HCT116 (cell line): ENCODE measurements at regions not wholly inside any gene's neighbourhood (a gene's known extent, or its start where the extent isn't known, plus 50 kb on each side); places are given as distances from the start of the nearest gene placed in this dataset.

Experiments used
- ATAC-seq: fragments of 200-7000 bp; cut with Tn5 transposase; 2 replicates; pipeline ENCODE4 v1.9.1; 2020; ENCODE audit warnings: mild to moderate bottlenecking, moderate library complexity
- BruUV-seq: library from RNA; stranded (reverse); fragments of 400-500 nt; replicated peaks from 2 replicates; lab custom pipeline; 2021; lab: Mats Ljungman, UMichigan
- CTCF ChIA-PET: fragments of 300-600 bp; sonication (Branson Sonifier 250); formaldehyde crosslinking; loops from one replicate; lab custom pipeline; 2021; ENCODE audit warnings: antibody characterized with exemption; lab: Charles Lee
- POLR2A ChIA-PET: fragments of 300-600, 350-600 bp; sonication (Branson Sonifier 250); formaldehyde crosslinking; loops from one replicate; lab custom pipeline; 2021; ENCODE audit warnings: antibody characterized with exemption; lab: Charles Lee
- RAD21 ChIA-PET, 2 experiments: fragments of 300-600 bp; sonication (Branson Sonifier 250); formaldehyde crosslinking; loops; one replicate each; lab custom pipeline; 2023; ENCODE audit warnings: low total read pairs in 2 of 2; ENCODE audit not compliant: uncharacterized antibody in 2 of 2, unreplicated experiment in 2 of 2, low non-redundant PET in 1 of 2; lab: Charles Lee
- DNase-seq: peaks from one replicate; pipeline ENCODE4 v3.0.0-alpha.2; 2010; ENCODE audit warnings: low read depth, low spot score
- H2AFZ ChIP-seq: fragments of 200-600 bp; shearing (Covaris generic), sonication (generic); 2 replicates; pipeline ENCODE4 v1.6.1; 2017; ENCODE audit warnings: low read depth, mixed run types, mixed read lengths, antibody characterized with exemption, low read length; ENCODE audit not compliant: poor library complexity, severe bottlenecking
- H3K27ac ChIP-seq: 2 replicates; pipeline ENCODE4 v1.5.1; 2012; ENCODE audit warnings: low read depth, low read length
- H3K27me3 ChIP-seq: fragments of 200-600 bp; sonication (generic); 2 replicates; pipeline ENCODE4 v1.6.1; 2016; ENCODE audit warnings: mixed run types, low read length, mixed read lengths; ENCODE audit not compliant: insufficient read depth
- H3K36me3 ChIP-seq, 2 experiments: fragments of 200-500 bp in 1 of 2; fragments of 200-600 bp in 1 of 2; sonication (Bioruptor generic) in 1 of 2; sonication (generic) in 1 of 2; 2 replicates each; pipeline versions ENCODE4 v1.5.1 to v1.6.1; 2014 to 2016; ENCODE audit warnings: low read length in 2 of 2, inconsistent platforms in 1 of 2, mixed read lengths in 1 of 2, mixed run types in 1 of 2; ENCODE audit not compliant: insufficient read depth in 2 of 2, control insufficient read depth in 1 of 2
- H3K4me1 ChIP-seq, 2 experiments: fragments of 200-600 bp in 1 of 2; sonication (generic) in 1 of 2; 2 replicates each; pipeline versions ENCODE4 v1.5.1 to v1.6.1; 2012 to 2017; ENCODE audit warnings: low read length in 2 of 2, inconsistent platforms in 1 of 2, mild to moderate bottlenecking in 1 of 2, mixed read lengths in 1 of 2, mixed run types in 1 of 2, moderate library complexity in 1 of 2; ENCODE audit not compliant: insufficient read depth in 2 of 2, control insufficient read depth in 1 of 2
- H3K4me2 ChIP-seq: fragments of 200-600 bp; sonication (generic); 2 replicates; pipeline ENCODE4 v1.6.1; 2017; ENCODE audit warnings: mixed run types, low read length, mixed read lengths
- H3K4me3 ChIP-seq, 2 experiments: fragments of 200-600 bp in 1 of 2; sonication (generic) in 1 of 2; replicated peaks in 1 of 2; 2 replicates each; pipeline ENCODE4 v1.5.1; 2011 to 2016; ENCODE audit warnings: low read length in 2 of 2, control low read depth in 1 of 2, low read depth in 1 of 2, mild to moderate bottlenecking in 1 of 2, mixed read lengths in 1 of 2, mixed run types in 1 of 2
- H3K79me2 ChIP-seq: fragments of 200-600 bp; sonication (generic); 2 replicates; pipeline ENCODE4 v1.6.1; 2017; ENCODE audit warnings: mild to moderate bottlenecking, mixed run types, low read length, moderate library complexity, mixed read lengths; ENCODE audit not compliant: insufficient read depth
- H3K9ac ChIP-seq: fragments of 200-600 bp; sonication (generic); 2 replicates; pipeline ENCODE4 v1.6.1; 2016; ENCODE audit warnings: low read length, mixed read lengths
- H3K9me2 ChIP-seq: fragments of 200-600 bp; sonication (generic), shearing (Covaris generic); 2 replicates; pipeline ENCODE4 v1.6.1; 2017; ENCODE audit warnings: mixed run types, mild to moderate bottlenecking, moderate library complexity; ENCODE audit not compliant: insufficient read depth
- H3K9me3 ChIP-seq, 2 experiments: fragments of 200-500 bp in 1 of 2; fragments of 200-600 bp in 1 of 2; sonication (Bioruptor generic) in 1 of 2; sonication (generic) in 1 of 2; 2 replicates each; pipeline ENCODE4 v1.6.1; 2014 to 2017; ENCODE audit warnings: low read length in 2 of 2, mixed read lengths in 2 of 2, inconsistent platforms in 1 of 2, low read depth in 1 of 2, mild to moderate bottlenecking in 1 of 2, mixed run types in 1 of 2, moderate library complexity in 1 of 2; ENCODE audit not compliant: control insufficient read depth in 1 of 2, insufficient read depth in 1 of 2
- H4K20me1 ChIP-seq: fragments of 200-600 bp; sonication (generic), shearing (Covaris generic); 2 replicates; pipeline ENCODE4 v1.6.1; 2017; ENCODE audit warnings: mixed run types, mild to moderate bottlenecking, moderate library complexity; ENCODE audit not compliant: insufficient read depth
- CEBPB ChIP-seq: IDR thresholded peaks from 2 replicates; pipeline ENCODE4 v1.6.1; 2012; ENCODE audit warnings: low read depth
- EGR1 ChIP-seq: IDR thresholded peaks from 2 replicates; pipeline ENCODE4 v1.6.1; 2012; ENCODE audit warnings: low read depth
- FOSL1 ChIP-seq: IDR thresholded peaks from 2 replicates; pipeline ENCODE4 v1.6.1; 2012; ENCODE audit warnings: low read depth
- JUND ChIP-seq: IDR thresholded peaks from 2 replicates; pipeline ENCODE4 v1.6.1; 2012
- POLR2AphosphoS5 ChIP-seq: IDR thresholded peaks from 2 replicates; pipeline ENCODE4 v1.6.1; 2011; ENCODE audit warnings: mild to moderate bottlenecking, low read depth, low read length, moderate library complexity
- RAD21 ChIP-seq: IDR thresholded peaks from 2 replicates; pipeline ENCODE4 v1.6.1; 2012; ENCODE audit warnings: low read depth, mild to moderate bottlenecking
- YY1 ChIP-seq: IDR thresholded peaks from 2 replicates; pipeline ENCODE4 v1.6.1; 2011; ENCODE audit warnings: low read length, low read depth, moderate library complexity, mild to moderate bottlenecking; ENCODE audit not compliant: insufficient replicate concordance; ENCODE audit errors: extremely low read depth
- ZFX ChIP-seq: fragments of 450-650 bp; IDR thresholded peaks from 2 replicates; pipeline ENCODE4 v1.6.1; 2017
- ZNF274 ChIP-seq: fragments of 200-500 bp; sonication (Bioruptor generic); IDR thresholded peaks from 2 replicates; pipeline ENCODE4 v1.6.1; 2014; ENCODE audit warnings: mild to moderate bottlenecking, low read depth, low read length, inconsistent platforms
- intact Hi-C: fragments of 100-400 bp; cut with micrococcal nuclease; formaldehyde crosslinking; loops from 2 replicates; pipeline ENCODE4 v1.10.0; 2022
- TF ChIP-seq, protein P1 (sequence below): IDR thresholded peaks from 2 replicates; pipeline ENCODE4 v1.6.1; 2011; ENCODE audit warnings: mild to moderate bottlenecking, low read length, moderate library complexity; ENCODE audit not compliant: insufficient replicate concordance; ENCODE audit errors: extremely low read depth

- Histone ChIP-seq H3K9ac (no peak overlapping the region), H3K4me1 (no peaks in the 10 kb centered on the region)
- intact Hi-C loops = no loop called here
- TF ChIP-seq EGR1 = no peak
- TF ChIP-seq JUND = no peak
- TF ChIP-seq POLR2AphosphoS5 = no peak
- TF ChIP-seq, protein P1, sequence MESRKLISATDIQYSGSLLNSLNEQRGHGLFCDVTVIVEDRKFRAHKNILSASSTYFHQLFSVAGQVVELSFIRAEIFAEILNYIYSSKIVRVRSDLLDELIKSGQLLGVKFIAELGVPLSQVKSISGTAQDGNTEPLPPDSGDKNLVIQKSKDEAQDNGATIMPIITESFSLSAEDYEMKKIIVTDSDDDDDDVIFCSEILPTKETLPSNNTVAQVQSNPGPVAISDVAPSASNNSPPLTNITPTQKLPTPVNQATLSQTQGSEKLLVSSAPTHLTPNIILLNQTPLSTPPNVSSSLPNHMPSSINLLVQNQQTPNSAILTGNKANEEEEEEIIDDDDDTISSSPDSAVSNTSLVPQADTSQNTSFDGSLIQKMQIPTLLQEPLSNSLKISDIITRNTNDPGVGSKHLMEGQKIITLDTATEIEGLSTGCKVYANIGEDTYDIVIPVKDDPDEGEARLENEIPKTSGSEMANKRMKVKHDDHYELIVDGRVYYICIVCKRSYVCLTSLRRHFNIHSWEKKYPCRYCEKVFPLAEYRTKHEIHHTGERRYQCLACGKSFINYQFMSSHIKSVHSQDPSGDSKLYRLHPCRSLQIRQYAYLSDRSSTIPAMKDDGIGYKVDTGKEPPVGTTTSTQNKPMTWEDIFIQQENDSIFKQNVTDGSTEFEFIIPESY = no peak
- no peak for TF ChIP-seq YY1
- TF ChIP-seq RAD21 = no peak
- TF ChIP-seq CEBPB = no peak
- TF ChIP-seq ZFX = no peak
- no peak for TF ChIP-seq ZNF274
- TF ChIP-seq FOSL1 = no peak
- TF ChIP-seq, all 23 proteins: peak for 0
- Histone ChIP-seq H4K20me1 (no peaks in the 10 kb centered on the region), H3K27me3 (no peaks in the 10 kb centered on the region), H3K9me3 (peaks cover 4 to 20% of the 10 kb centered on the region in 2 experiments; a peak in 2 of 4 replicates), H3K9me2 (no peaks in the 10 kb centered on the region), H3K4me2 (no peak overlapping the region), H3K36me3 (no peaks in the 10 kb centered on the region), H2AFZ (no peak overlapping the region), H3K27ac (no peak overlapping the region), H3K4me3 (no peak overlapping the region), H3K79me2 (no peaks in the 10 kb centered on the region)
- no TSS peak for BruUV-seq
- no peak for ATAC-seq
- no peak for DNase-seq
- CTCF ChIA-PET = no interaction called here
- POLR2A ChIA-PET = no interaction called here
- RAD21 ChIA-PET = no interaction called here
Observed at GRCh38 chr20:39713076-39713840, 751.1 kb downstream of the DHX35 start.
